GM12878 (cell line): ENCODE measurements at regions not wholly inside any gene's neighbourhood (a gene's known extent, or its start where the extent isn't known, plus 50 kb on each side); places are given as distances from the start of the nearest gene placed in this dataset.

Source experiments
- ATAC-seq: fragments of 200-7000 bp; cut with Tn5 transposase; 3 replicates; pipeline ENCODE4 v1.9.1; 2020; ENCODE audit warnings: mild to moderate bottlenecking, moderate library complexity
- BruUV-seq: library from RNA; stranded (reverse); fragments of 400-500 nt; replicated peaks from 2 replicates; lab custom pipeline; 2021; lab: Mats Ljungman, UMichigan
- CTCF ChIA-PET: fragments of 300-600 bp; sonication (Branson Sonifier 250); formaldehyde crosslinking; extraction: SDS; loops from one replicate; lab custom pipeline; 2021; ENCODE audit warnings: inconsistent platforms; lab: Yijun Ruan, JAX
- POLR2A ChIA-PET: fragments of 350-600 bp; formaldehyde crosslinking; extraction: SDS; loops from one replicate; lab custom pipeline; 2021; ENCODE audit warnings: inconsistent platforms; lab: Charles Lee
- RAD21 ChIA-PET: fragments of 300-600 bp; sonication (Branson Sonifier 250); formaldehyde crosslinking; loops from one replicate; lab custom pipeline; 2023; ENCODE audit warnings: antibody characterized with exemption; ENCODE audit not compliant: unreplicated experiment; lab: Charles Lee
- SMC1A ChIA-PET: fragments of 300-600 bp; sonication (Branson Sonifier 250); formaldehyde crosslinking; loops from one replicate; lab custom pipeline; 2023; ENCODE audit not compliant: unreplicated experiment, uncharacterized antibody; lab: Charles Lee
- DNase-seq: peaks from one replicate; pipeline ENCODE4 v3.0.0-alpha.2; 2011; ENCODE audit warnings: low read depth, low spot score
- FAIRE-seq: peaks from 3 replicates; lab custom pipeline; 2011; peaks lifted over from hg19 to GRCh38; lab: Jason Lieb, UNC
- H2AFZ ChIP-seq: 2 replicates; pipeline ENCODE4 v1.6.0; 2011; ENCODE audit warnings: low read depth, low read length, control low read depth; ENCODE audit not compliant: control insufficient read depth
- H3K27ac ChIP-seq: 2 replicates; pipeline ENCODE4 v1.5.1; 2011; ENCODE audit warnings: control low read depth; ENCODE audit not compliant: control insufficient read depth, insufficient read depth
- H3K27me3 ChIP-seq, 2 experiments: replicated peaks in 1 of 2; 2 replicates each; pipeline versions ENCODE4 v1.6.0 to v1.6.1; 2011; ENCODE audit warnings: low read length in 1 of 2; ENCODE audit not compliant: control insufficient read depth in 2 of 2, insufficient read depth in 2 of 2
- H3K36me3 ChIP-seq, 2 experiments: 2 replicates each; pipeline ENCODE4 v1.5.1; 2011; ENCODE audit warnings: low read length in 1 of 2; ENCODE audit not compliant: control insufficient read depth in 2 of 2, insufficient read depth in 2 of 2
- H3K4me1 ChIP-seq: 2 replicates; pipeline ENCODE4 v1.6.1; 2011; ENCODE audit warnings: mild to moderate bottlenecking, low read length, moderate library complexity, mixed read lengths; ENCODE audit not compliant: control insufficient read depth, insufficient read depth
- H3K4me2 ChIP-seq: 2 replicates; pipeline ENCODE4 v1.6.0; 2011; ENCODE audit warnings: control low read depth; ENCODE audit not compliant: control insufficient read depth, insufficient read depth
- H3K4me3 ChIP-seq: fragments of 200-600 bp; sonication (generic); 2 replicates; pipeline ENCODE4 v1.5.1; 2016
- H3K79me2 ChIP-seq: 2 replicates; pipeline ENCODE4 v1.6.0; 2011; ENCODE audit warnings: low read length; ENCODE audit not compliant: control insufficient read depth, insufficient read depth
- H3K9ac ChIP-seq: 2 replicates; pipeline ENCODE4 v1.8.0; 2011; ENCODE audit warnings: low read length, control low read depth, mixed read lengths; ENCODE audit not compliant: control insufficient read depth, insufficient read depth
- H3K9me3 ChIP-seq: replicated peaks from 3 replicates; pipeline ENCODE4 v1.5.1; 2011; ENCODE audit warnings: mild to moderate bottlenecking, low read length; ENCODE audit not compliant: control insufficient read depth, insufficient read depth
- H4K20me1 ChIP-seq: 2 replicates; pipeline ENCODE4 v1.6.0; 2011; ENCODE audit not compliant: control insufficient read depth, insufficient read depth
- BMI1 ChIP-seq: fragments of 450-650 bp; IDR thresholded peaks from 2 replicates; pipeline ENCODE4 v1.6.1; 2016; ENCODE audit warnings: mild to moderate bottlenecking, moderate library complexity, borderline replicate concordance
- FOXM1 ChIP-seq: IDR thresholded peaks from 2 replicates; pipeline ENCODE4 v1.6.1; 2012; ENCODE audit warnings: low read depth, mild to moderate bottlenecking, inconsistent platforms, low read length, moderate library complexity
- TCF3 ChIP-seq: IDR thresholded peaks from 2 replicates; pipeline ENCODE4 v1.6.1; 2012; ENCODE audit warnings: low read depth, mild to moderate bottlenecking, low read length, borderline replicate concordance; ENCODE audit not compliant: insufficient read depth
- ZNF207 ChIP-seq: fragments of 450-650 bp; IDR thresholded peaks from 2 replicates; pipeline ENCODE4 v1.6.1; 2014; ENCODE audit warnings: antibody characterized with exemption, mild to moderate bottlenecking, borderline replicate concordance
- ZNF687 ChIP-seq: fragments of 450-650 bp; IDR thresholded peaks from 2 replicates; pipeline ENCODE4 v1.6.1; 2017; ENCODE audit warnings: mild to moderate bottlenecking, moderate library complexity
- WGBS: methylation state at CpG from one replicate; pipeline ENCODE4 v1.1.6; 2016; ENCODE audit warnings: low lambda C conversion rate; ENCODE audit not compliant: insufficient replicate concordance, insufficient coverage; ENCODE audit errors: missing lambda C conversion rate; 5-methylcytosine and 5-hydroxymethylcytosine counted together
- in situ Hi-C: fragments of 300-500 bp; cut with MboI; formaldehyde crosslinking; loops from 9 replicates; pipeline ENCODE4 v1.14.3; 2018; ENCODE audit warnings: mixed read lengths
- intact Hi-C: fragments of 100-400 bp; cut with micrococcal nuclease; formaldehyde crosslinking; loops from one replicate; pipeline ENCODE4 v1.14.2; 2022; ENCODE audit not compliant: unreplicated experiment

- Histone ChIP-seq H3K36me3 (no peaks in the 10 kb centered on the region), H4K20me1 (no peaks in the 10 kb centered on the region), H3K9ac (no peak overlapping the region), H3K4me3 (no peak overlapping the region), H3K79me2 (no peaks in the 10 kb centered on the region), H3K27ac (no peak overlapping the region), H3K9me3 (peaks cover 7% of the 10 kb centered on the region), H3K27me3 (no peaks in the 10 kb centered on the region), H3K4me2 (peak overlapping the region; percentile 54), H3K4me1 (peaks cover 24% of the 10 kb centered on the region), H2AFZ (peak overlapping the region; percentile 42; the same call in 1 of the 2 replicates)
- ChIA-PET CTCF (interaction anchor here (0.8 to 2.6 kb wide), 5 partner anchors 11 to 74 kb away, joined by 3 to 13 read pairs (median 3); no protein-coding TSS in a partner anchor), POLR2A (interaction anchor here (0.6 kb wide), 1 partner anchor 16 kb away, joined by 3 read pairs; no protein-coding TSS in a partner anchor), SMC1A (interaction anchor here (1.0 to 2.6 kb wide), 11 partner anchors 10 to 117 kb away, joined by 3 to 17 read pairs (median 6); no protein-coding TSS in a partner anchor), RAD21 (interaction anchor here (1.0 to 3.5 kb wide), 6 partner anchors 10 to 257 kb away, joined by 3 to 26 read pairs (median 4); no protein-coding TSS in a partner anchor)
- in situ Hi-C loops, result no loop called here
- intact Hi-C loops, result loop anchor here (1.0 kb wide), 1 partner anchor 72 kb away; no protein-coding TSS in a partner anchor
- ATAC-seq, result peak; percentile 5
- TF ChIP-seq TCF3 (no peak), ZNF687 (no peak), ZNF207 (no peak), FOXM1 (no peak), BMI1 (peak; percentile 34; the same call in 1 of the 2 replicates)
- no TSS peak for BruUV-seq
- DNase-seq, result no peak
- no peak for FAIRE-seq
- 65% methylated on average over 9 of the region's 9 CpGs for WGBS
Observed at GRCh38 chr20:43824309-43825050, 90.2 kb upstream of the TOX2 start.
